Activated T-cell treated with anti-CD3 and anti-CD28 coated beads, Interleukin-2, amount 50 U/mL, for 1 hour (primary cell): ENCODE measurements at regions not wholly inside any gene's neighbourhood (a gene's known extent, or its start where the extent isn't known, plus 50 kb on each side); places are given as distances from the start of the nearest gene placed in this dataset.

Experiments
- DNase-seq: peaks from one replicate; pipeline ENCODE4 v3.0.0-alpha.2; 2020

GRCh38 chr14:62599616-62600385 is 445.5 kb downstream of the KCNH5 start:
- DNase-seq = no peak

DNA sequence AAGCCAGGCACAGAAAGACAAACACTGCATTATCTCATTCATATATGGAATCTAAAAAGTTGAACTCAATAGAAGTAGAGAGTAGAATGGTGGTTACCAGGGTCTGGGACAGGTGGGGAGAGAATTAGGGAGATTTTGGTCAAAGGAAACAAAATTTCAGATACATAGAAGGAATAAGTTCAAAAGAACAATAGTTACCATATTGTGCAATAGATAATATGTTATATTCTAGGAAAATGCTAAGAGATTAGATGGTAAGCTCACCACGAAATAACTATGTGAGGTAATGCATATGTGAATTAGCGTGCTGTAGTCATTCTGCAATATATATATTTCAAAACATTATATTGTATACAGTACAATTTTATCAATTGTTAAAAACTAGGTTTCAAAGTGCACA is 442.5 kb downstream of the KCNH5 start:
- no peak for DNase-seq

DNA sequence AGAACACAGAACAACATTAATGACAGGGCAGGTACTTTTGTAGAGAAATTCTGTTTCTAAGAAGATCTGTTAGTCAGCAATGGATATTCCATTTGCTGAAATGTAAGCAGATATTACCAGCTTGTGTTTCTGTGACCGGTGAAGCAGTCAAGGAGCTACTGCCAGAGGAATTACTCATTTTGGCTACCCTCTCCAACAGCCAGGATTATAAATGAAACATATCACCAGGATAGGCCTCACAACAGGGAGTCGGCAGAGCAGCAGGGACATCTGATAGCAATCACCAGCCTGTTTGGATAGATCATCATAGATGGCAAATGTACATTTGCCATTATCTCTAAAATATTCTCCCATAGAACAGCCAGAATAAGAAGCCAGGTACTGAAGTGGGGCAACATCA is 440.7 kb downstream of the KCNH5 start:
- no peak for DNase-seq

DNA sequence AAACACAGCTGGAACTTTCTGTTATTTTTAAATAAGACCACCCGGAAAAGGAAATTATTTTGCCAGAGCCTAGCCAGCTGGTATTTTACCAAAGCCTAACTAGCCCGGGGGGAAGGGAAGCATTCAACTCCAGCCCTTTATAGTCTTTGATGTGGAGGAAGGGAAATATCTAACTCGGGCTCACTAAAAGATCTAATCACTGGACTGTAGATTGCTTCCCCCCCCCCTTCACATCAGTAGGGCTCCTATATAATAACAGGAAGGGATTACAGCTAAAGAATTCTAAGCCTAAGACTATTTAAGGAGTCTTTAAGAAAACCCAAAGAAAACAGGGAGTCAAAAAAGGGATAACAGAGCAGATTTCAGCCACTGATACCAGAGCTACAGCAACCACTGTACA is 431.1 kb downstream of the KCNH5 start:
- no peak for DNase-seq

GRCh38 chr14:62616668-62617067 is 428.6 kb downstream of the KCNH5 start:
- DNase-seq = no peak

DNA sequence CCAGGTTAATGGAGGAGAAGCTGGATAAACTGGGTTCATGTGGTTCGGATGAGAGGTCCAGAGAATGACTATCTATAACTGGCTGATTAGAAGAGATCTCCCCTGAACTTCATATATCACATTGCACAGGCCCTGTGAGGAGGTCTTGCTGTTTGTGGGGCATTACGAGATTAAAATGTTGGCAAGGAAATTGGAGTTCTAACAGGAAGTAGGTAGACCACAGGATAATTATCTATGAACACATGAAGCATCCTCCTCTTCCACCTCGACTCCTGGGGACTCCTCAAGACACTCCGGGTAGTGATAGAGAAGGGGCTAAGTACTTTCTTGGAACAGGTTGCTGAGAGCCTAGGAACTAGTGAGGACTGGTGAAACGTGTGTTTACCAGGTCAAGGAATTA is 418.8 kb downstream of the KCNH5 start:
- no peak for DNase-seq

GRCh38 chr14:62629176-62629725 is 416.0 kb downstream of the KCNH5 start:
- no peak for DNase-seq

GRCh38 chr14:62631176-62631575 is 414.1 kb downstream of the KCNH5 start:
- no peak for DNase-seq

GRCh38 chr14:62632771-62633170 is 412.5 kb downstream of the KCNH5 start:
- DNase-seq = no peak

DNA sequence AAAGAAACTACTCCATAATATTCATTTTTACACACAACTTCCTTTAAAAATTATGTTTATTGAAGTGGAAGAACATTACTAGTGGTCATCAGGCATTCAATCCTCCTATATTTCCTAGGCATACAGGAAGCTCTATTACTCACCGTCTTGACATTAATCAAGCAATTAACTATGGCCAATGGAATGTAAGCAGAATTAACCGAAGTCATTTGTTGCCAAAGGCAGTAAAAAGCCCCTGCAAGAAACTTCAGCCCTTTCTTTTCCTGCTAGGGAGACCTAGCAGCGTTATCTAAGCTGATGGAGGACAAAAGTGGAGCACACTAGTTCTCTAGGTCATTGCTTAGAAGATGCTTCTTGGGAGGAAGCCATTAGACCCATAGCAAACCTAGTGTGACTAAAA is 399.6 kb downstream of the KCNH5 start:
- no peak for DNase-seq
